Stomach (tissue), 8 donors: ENCODE measurements at regions not wholly inside any gene's neighbourhood (a gene's known extent, or its start where the extent isn't known, plus 50 kb on each side); places are given as distances from the start of the nearest gene placed in this dataset.

ENCODE experiments used
- DNase-seq, 2 donors: peaks; one replicate each; pipeline versions ENCODE4 v3.0.0 to v3.0.0-alpha.2; 2013 to 2019
- H3K27ac ChIP-seq, 5 donors: fragments of 200-600 bp in 4 of 5; sonication (generic) in 4 of 5; one replicate each; pipeline ENCODE4 v1.5.1; 2013 to 2019; ENCODE audit warnings: mild to moderate bottlenecking in 1 of 5, moderate library complexity in 1 of 5
- H3K27me3 ChIP-seq, 3 donors: fragments of 200-600 bp; sonication (generic); one replicate each; pipeline ENCODE4 v1.5.1; 2017 to 2019; ENCODE audit warnings: mixed run types in 1 of 3
- H3K36me3 ChIP-seq, 4 donors: fragments of 200-600 bp; sonication (generic); 1 replicate in 3 of 4; 2 replicates in 1 of 4; pipeline ENCODE4 v1.5.1; 2016 to 2019
- H3K4me1 ChIP-seq, 4 donors: fragments of 200-600 bp; sonication (generic); one replicate each; pipeline ENCODE4 v1.5.1; 2016 to 2019
- H3K4me3 ChIP-seq, 4 donors: fragments of 200-600 bp; sonication (generic) in 3 of 4; one replicate each; pipeline ENCODE4 v1.5.1; 2016 to 2019; ENCODE audit warnings: mild to moderate bottlenecking in 1 of 4
- H3K9me3 ChIP-seq, 4 donors: fragments of 200-600 bp; sonication (generic); one replicate each; pipeline ENCODE4 v1.5.1; 2016 to 2019
- EP300 ChIP-seq: sonication (generic); formaldehyde crosslinking; IDR thresholded peaks from one replicate; pipeline ENCODE4 v1.6.1; 2017; ENCODE audit warnings: antibody characterized with exemption
- POLR2A ChIP-seq, 4 donors: fragments of 450-650 bp; IDR thresholded peaks; one replicate each; pipeline ENCODE4 v1.6.1; 2016; ENCODE audit warnings: antibody characterized with exemption in 4 of 4, control low read depth in 2 of 4, mild to moderate bottlenecking in 1 of 4, moderate library complexity in 1 of 4
- POLR2AphosphoS5 ChIP-seq, 3 donors: sonication (generic); formaldehyde crosslinking; IDR thresholded peaks; one replicate each; pipeline ENCODE4 v1.6.1; 2016; ENCODE audit warnings: antibody characterized with exemption in 3 of 3
- WGBS, 5 donors: extraction: QIAGEN DNeasy Blood & Tissue Kit in 3 of 5; methylation state at CpG; one replicate each; pipeline versions ENCODE4 v1.1.5 to v1.1.7; 2013 to 2018; 5-methylcytosine and 5-hydroxymethylcytosine counted together
- intact Hi-C: fragments of 100-400 bp; cut with DNase I; formaldehyde crosslinking; loops from one replicate; pipeline ENCODE4 v1.15.1; 2023; ENCODE audit warnings: low total_unique reads
- TF ChIP-seq, protein P1 (sequence below), 7 experiments: fragments of 450-650 bp in 4 of 7; fragments of 200-600 bp in 3 of 7; sonication (generic) in 3 of 7; IDR thresholded peaks; one replicate each; pipeline ENCODE4 v1.5.1; 2016 to 2019; ENCODE audit warnings: antibody characterized with exemption in 7 of 7, control low read depth in 2 of 7, mild to moderate bottlenecking in 1 of 7
- donor health status: healthy with polysubstance abuse.
- donor health status: Bipolar disorder and iron deficiency.
- donor health status: healthy.

- intact Hi-C loops = loop anchor here (5.0 to 10.0 kb wide), 2 partner anchors 128 to 566 kb away; no protein-coding TSS in a partner anchor
Observed at GRCh38 chr2:234546770-234547169, 49.9 kb upstream of the ARL4C start.

More at GRCh38 chr2:234546770-234547169, 49.9 kb upstream of the ARL4C start:
- Histone ChIP-seq H3K27ac (no peak overlapping the region), H3K36me3 (no peaks in the 10 kb centered on the region), H3K4me1 (peaks cover 0 to 5% (median 2%) of the 10 kb centered on the region in 4 donors), H3K27me3 (peaks cover 0 to 31% (median 0%) of the 10 kb centered on the region in 3 donors), H3K9me3 (no peaks in the 10 kb centered on the region), H3K4me3 (no peak overlapping the region)
- no peak for DNase-seq
- 90 to 96% (median 94%) methylated on average over 3 of the region's 3 CpGs for WGBS, 5 donors
- TF ChIP-seq, protein P1, sequence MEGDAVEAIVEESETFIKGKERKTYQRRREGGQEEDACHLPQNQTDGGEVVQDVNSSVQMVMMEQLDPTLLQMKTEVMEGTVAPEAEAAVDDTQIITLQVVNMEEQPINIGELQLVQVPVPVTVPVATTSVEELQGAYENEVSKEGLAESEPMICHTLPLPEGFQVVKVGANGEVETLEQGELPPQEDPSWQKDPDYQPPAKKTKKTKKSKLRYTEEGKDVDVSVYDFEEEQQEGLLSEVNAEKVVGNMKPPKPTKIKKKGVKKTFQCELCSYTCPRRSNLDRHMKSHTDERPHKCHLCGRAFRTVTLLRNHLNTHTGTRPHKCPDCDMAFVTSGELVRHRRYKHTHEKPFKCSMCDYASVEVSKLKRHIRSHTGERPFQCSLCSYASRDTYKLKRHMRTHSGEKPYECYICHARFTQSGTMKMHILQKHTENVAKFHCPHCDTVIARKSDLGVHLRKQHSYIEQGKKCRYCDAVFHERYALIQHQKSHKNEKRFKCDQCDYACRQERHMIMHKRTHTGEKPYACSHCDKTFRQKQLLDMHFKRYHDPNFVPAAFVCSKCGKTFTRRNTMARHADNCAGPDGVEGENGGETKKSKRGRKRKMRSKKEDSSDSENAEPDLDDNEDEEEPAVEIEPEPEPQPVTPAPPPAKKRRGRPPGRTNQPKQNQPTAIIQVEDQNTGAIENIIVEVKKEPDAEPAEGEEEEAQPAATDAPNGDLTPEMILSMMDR (IDR thresholded peaks at IDR 0.05) = no peak
- TF ChIP-seq POLR2A (IDR thresholded peaks at IDR 0.05) (no peak), EP300 (no peak), POLR2AphosphoS5 (IDR thresholded peaks at IDR 0.05) (no peak)
